Omental fat pad (tissue), 3 donors: ENCODE measurements at regions not wholly inside any gene's neighbourhood (a gene's known extent, or its start where the extent isn't known, plus 50 kb on each side); places are given as distances from the start of the nearest gene placed in this dataset.
A peak's percentile ranks its signal among the peaks of the same experiment; 100 is the strongest.

Source experiments
- ATAC-seq: fragments of 150-250 bp; one replicate; pipeline ENCODE4 v1.9.1; 2016; ENCODE audit warnings: mild to moderate bottlenecking, moderate library complexity; ENCODE audit not compliant: low FRiP score
- DNase-seq: peaks from one replicate; pipeline ENCODE4 v3.0.0-alpha.2; 2019; ENCODE audit warnings: low spot score
- CTCF ChIP-seq, 3 donors: fragments of 450-650 bp; IDR thresholded peaks; one replicate each; pipeline ENCODE4 v1.5.1; 2016 to 2017; ENCODE audit warnings: antibody characterized with exemption in 3 of 3, mild to moderate bottlenecking in 3 of 3, moderate library complexity in 2 of 3

- no peak for TF ChIP-seq CTCF (IDR thresholded peaks at IDR 0.05)
- DNase-seq: no peak
- ATAC-seq: no peak
Measured at GRCh38 chr9:91157883-91158282, 203.8 kb downstream of the AUH start.

- DNase-seq (no peak), ATAC-seq (no peak)
- no peak for TF ChIP-seq CTCF (IDR thresholded peaks at IDR 0.05)
Measured at GRCh38 chr9:91158286-91158685, 203.4 kb downstream of the AUH start.

GRCh38 chr9:91158946-91159345 is 202.8 kb downstream of the AUH start:
- DNase-seq (no peak), ATAC-seq (no peak)
- no peak for TF ChIP-seq CTCF (IDR thresholded peaks at IDR 0.05)

GRCh38 chr9:91159664-91160121 is 202.0 kb downstream of the AUH start:
- ATAC-seq: peak; percentile 21
- no peak for DNase-seq
- no peak for TF ChIP-seq CTCF (IDR thresholded peaks at IDR 0.05)

GRCh38 chr9:91160181-91160580 is 201.5 kb downstream of the AUH start:
- TF ChIP-seq CTCF (IDR thresholded peaks at IDR 0.05): no peak
- ATAC-seq: no peak
- no peak for DNase-seq

GRCh38 chr9:91160599-91161464 is 200.9 kb downstream of the AUH start:
- no peak for DNase-seq
- no peak for TF ChIP-seq CTCF (IDR thresholded peaks at IDR 0.05)
- no peak for ATAC-seq
